A673 (cell line): ENCODE measurements at regions not wholly inside any gene's neighbourhood (a gene's known extent, or its start where the extent isn't known, plus 50 kb on each side); places are given as distances from the start of the nearest gene placed in this dataset.

ENCODE experiments used
- CTCF ChIP-seq: fragments of 300-800, 200-600 bp; sonication (generic); conservative IDR thresholded peaks from 2 replicates; pipeline ENCODE4 v1.5.1; 2017; ENCODE audit warnings: low read depth, mild to moderate bottlenecking, antibody characterized with exemption, low read length, moderate library complexity, mixed read lengths
- EZH2 ChIP-seq: fragments of 200-600 bp; sonication (generic); IDR thresholded peaks from 2 replicates; pipeline ENCODE4 v1.6.1; 2017; ENCODE audit warnings: borderline replicate concordance, low read depth, mild to moderate bottlenecking, mixed read lengths, antibody characterized with exemption, low read length; ENCODE audit not compliant: poor library complexity, severe bottlenecking

- TF ChIP-seq CTCF (no peak), EZH2 (no peak)
Observed at GRCh38 chrX:121854614-121854911, 807.2 kb downstream of the GLUD2 start.
